GM12864 (cell line): ENCODE measurements at regions not wholly inside any gene's neighbourhood (a gene's known extent, or its start where the extent isn't known, plus 50 kb on each side); places are given as distances from the start of the nearest gene placed in this dataset.
A peak's percentile ranks its signal among the peaks of the same experiment; 100 is the strongest.

ENCODE experiments used
- DNase-seq: peaks from one replicate; pipeline ENCODE4 v3.0.0-alpha.2; 2011; ENCODE audit warnings: low read depth
- H3K4me3 ChIP-seq: 2 replicates; pipeline ENCODE4 v1.5.1; 2011; ENCODE audit warnings: mild to moderate bottlenecking, low read depth, low read length, control low read depth
- TF ChIP-seq, protein P1 (sequence below): IDR thresholded peaks from 2 replicates; pipeline ENCODE4 v1.5.1; 2011; ENCODE audit warnings: low read depth, mild to moderate bottlenecking, moderate library complexity, low read length, control low read depth, inconsistent platforms; ENCODE audit errors: missing control alignments

DNA sequence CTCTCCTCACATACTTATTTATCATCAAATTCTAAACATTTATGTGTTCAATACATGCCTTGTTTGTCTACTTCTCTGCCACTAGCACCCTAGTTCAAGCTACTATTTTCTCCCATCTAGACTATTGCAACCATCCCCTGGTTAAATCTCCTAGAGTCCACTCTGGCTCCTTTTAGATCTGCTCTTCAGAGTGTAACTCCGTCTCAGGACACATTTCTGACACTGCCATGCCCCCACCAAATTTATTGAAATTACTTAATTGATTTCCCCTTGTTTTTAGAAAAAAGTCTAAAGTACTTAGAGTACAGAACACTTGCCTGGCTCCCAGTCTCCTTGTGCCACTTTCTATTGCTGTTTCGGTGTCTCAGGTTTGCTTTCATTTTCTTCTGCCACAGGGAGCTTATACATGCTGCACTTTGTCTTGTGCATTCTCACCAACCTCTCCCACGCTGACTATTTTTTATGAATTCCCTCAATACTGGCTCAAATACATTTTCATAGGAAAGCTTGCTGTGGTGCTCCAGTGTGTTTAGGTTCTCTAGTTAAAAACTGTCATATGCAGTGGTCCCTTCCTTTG, 792.3 kb downstream of the DIPK2A start:
- TF ChIP-seq, protein P1, sequence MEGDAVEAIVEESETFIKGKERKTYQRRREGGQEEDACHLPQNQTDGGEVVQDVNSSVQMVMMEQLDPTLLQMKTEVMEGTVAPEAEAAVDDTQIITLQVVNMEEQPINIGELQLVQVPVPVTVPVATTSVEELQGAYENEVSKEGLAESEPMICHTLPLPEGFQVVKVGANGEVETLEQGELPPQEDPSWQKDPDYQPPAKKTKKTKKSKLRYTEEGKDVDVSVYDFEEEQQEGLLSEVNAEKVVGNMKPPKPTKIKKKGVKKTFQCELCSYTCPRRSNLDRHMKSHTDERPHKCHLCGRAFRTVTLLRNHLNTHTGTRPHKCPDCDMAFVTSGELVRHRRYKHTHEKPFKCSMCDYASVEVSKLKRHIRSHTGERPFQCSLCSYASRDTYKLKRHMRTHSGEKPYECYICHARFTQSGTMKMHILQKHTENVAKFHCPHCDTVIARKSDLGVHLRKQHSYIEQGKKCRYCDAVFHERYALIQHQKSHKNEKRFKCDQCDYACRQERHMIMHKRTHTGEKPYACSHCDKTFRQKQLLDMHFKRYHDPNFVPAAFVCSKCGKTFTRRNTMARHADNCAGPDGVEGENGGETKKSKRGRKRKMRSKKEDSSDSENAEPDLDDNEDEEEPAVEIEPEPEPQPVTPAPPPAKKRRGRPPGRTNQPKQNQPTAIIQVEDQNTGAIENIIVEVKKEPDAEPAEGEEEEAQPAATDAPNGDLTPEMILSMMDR, result no peak
- no peak for DNase-seq
- H3K4me3 ChIP-seq, result no peak overlapping the region; the same call in 1 of the 2 replicates

DNA sequence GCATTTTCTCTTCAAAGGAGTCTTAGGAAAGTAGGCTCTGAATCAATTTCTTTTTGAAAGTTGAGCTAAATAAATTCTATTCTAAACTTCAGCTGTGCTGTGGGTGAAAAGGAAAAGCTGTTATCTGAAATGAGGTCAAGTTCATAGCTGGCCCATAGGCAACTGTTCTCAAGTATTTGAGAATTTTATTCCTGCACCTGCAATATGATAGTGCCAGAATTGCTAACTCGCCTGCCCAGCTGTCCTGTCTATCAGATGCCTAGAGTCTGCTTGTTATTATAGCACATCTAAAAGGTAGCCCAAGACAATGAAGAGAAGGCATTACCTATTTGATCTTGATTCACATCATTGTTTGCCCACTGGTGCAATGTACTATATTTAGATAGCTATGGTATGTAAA, 798.7 kb downstream of the DIPK2A start:
- TF ChIP-seq, protein P1, result no peak
- H3K4me3 ChIP-seq, result no peak overlapping the region
- no peak for DNase-seq

DNA sequence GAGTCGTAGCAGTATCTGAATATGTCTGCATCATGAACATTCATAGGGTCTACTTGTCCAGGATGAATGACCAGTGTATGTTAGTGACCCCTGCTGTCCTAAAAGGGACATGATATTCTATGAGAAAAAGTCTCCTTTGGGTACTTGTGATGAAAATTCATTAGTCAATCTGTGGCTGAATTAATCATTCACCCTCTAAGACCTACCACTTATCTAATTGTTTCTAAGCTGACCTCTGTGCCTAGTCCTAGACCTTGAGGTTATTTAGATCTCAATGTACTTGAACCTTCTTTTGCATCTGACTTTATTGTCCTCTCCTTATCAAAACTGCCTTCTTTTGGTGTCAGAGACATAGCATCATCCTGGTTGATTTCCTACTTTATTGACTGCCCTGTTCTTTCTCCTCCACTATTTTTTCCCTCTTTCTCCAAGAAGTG, 799.3 kb downstream of the DIPK2A start:
- DNase-seq, result no peak
- TF ChIP-seq, protein P1, result no peak
- H3K4me3 ChIP-seq, result no peak overlapping the region

DNA sequence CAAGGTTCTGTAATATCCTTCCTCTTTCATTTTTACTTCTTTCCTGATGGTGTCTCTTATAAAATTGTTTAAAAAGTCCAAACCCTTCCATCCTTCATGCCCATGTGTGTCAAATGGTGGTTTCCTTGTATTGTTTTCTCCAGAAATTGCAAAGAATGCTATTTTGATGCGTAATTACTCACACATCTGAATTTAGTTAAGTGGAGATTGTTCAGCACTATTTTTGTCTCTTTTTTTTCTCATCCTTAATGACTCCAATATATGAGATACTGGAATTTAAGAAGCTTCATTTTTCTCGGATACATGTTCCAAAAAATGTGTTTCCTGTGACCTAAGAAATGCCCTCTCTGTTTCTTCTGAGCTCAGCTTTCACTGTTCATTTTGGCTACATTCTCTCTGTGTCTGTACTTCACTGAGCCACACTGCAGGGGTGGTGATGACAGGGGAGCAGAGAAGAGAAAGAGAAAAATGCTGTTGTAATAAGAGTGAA, 799.8 kb downstream of the DIPK2A start:
- TF ChIP-seq, protein P1, result no peak
- no peak for DNase-seq

DNA sequence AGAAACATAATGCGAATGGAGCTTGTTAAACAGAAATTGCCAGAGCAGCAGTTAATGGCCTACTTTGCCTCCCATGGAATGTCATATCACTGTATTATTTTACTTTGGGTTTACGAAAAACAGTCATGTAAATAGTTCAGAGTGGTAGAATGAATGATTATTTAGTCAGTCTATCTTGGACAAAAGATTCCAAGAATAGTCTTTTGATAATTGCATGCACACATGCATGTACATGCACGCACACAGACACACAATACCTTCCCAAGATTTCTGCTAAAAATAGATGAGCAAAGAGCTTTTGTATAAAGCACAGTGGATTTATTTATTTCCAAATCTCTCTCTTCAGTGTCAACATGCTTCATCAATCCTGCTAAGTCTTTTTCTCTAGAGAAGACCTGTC, 800.7 kb downstream of the DIPK2A start:
- H3K4me3 ChIP-seq, result no peak overlapping the region
- TF ChIP-seq, protein P1, result no peak
- no peak for DNase-seq

More for the DNA sequence above, 799.8 kb downstream of the DIPK2A start:
- H3K4me3 ChIP-seq, result no peak overlapping the region

DNA sequence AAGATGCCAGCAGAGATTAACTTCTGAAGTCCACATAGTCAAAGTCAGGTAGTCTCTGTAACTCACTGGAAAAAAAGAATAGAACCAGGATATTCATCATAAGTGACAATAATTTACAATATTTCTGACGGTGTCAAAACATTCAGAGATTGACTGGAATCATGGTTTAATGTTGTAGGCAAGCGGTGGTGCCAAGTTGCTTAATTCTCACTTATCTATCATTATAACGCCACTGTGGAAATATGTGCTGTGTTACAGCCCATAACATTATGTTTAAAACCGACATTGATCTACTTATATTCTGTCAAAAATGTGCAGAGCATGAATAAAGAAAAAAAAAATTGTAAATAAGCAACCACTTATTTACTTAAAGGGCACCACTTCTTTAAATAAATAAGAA, 801.7 kb downstream of the DIPK2A start:
- no peak for DNase-seq
- TF ChIP-seq, protein P1, result no peak

DNA sequence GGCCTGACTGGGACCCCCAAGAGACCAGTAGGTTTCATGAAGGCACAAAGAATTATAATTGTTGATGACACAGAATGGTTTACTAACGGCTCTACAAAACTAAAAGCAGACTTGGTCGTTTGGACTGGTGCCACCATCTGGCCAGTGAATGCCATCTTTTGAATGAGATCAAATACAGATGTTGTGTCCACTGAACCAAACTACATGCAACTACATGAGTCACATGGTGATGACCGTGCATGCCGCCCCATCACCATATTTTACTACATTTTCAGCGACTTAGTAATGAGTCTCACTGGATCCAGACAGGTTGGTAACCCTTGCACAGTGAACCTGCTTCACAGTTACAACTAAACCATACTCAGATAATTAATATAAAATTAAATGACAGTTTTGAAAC, 803.3 kb downstream of the DIPK2A start:
- TF ChIP-seq, protein P1, result peak; percentile 4
- H3K4me3 ChIP-seq, result no peak overlapping the region
- no peak for DNase-seq

More for the DNA sequence above, 801.7 kb downstream of the DIPK2A start:
- no peak overlapping the region for H3K4me3 ChIP-seq
